Posterior vena cava (tissue), 2 donors: ENCODE measurements at regions not wholly inside any gene's neighbourhood (a gene's known extent, or its start where the extent isn't known, plus 50 kb on each side); places are given as distances from the start of the nearest gene placed in this dataset.

ENCODE experiments used
- DNase-seq: peaks from one replicate; pipeline ENCODE4 v3.0.0-alpha.2; 2020; ENCODE audit warnings: low spot score
- intact Hi-C, 2 donors: fragments of 100-400 bp; cut with DNase I; formaldehyde crosslinking; loops; one replicate each; pipeline versions ENCODE4 v1.14.1 to v1.14.2; 2022 to 2023
- donor health status: DM: yes; HTN: yes; CAD: no.
- donor health status: DM: yes; HTN: yes; CAD: no.

- DNase-seq: no peak
- intact Hi-C loops: no loop called here
Measured at GRCh38 chr5:3376611-3377010, 219.0 kb upstream of the IRX1 start.

- DNase-seq: no peak
- intact Hi-C loops: no loop called here
Measured at GRCh38 chr5:3375586-3376311, 219.9 kb upstream of the IRX1 start.

- no peak for DNase-seq
- intact Hi-C loops: no loop called here
Measured at GRCh38 chr5:3373391-3373790, 222.2 kb upstream of the IRX1 start.

- intact Hi-C loops: no loop called here
- DNase-seq: no peak
Measured at GRCh38 chr5:3372289-3372688, 223.3 kb upstream of the IRX1 start.

GRCh38 chr5:3365501-3366215, 230.0 kb upstream of the IRX1 start:
- intact Hi-C loops: no loop called here
- peak; percentile 45 for DNase-seq

- intact Hi-C loops: no loop called here
- peak; percentile 32 for DNase-seq
Measured at GRCh38 chr5:3364941-3365340, 230.7 kb upstream of the IRX1 start.

- intact Hi-C loops: no loop called here
- peak; percentile 19 for DNase-seq
Measured at GRCh38 chr5:3364433-3364832, 231.2 kb upstream of the IRX1 start.

DNA sequence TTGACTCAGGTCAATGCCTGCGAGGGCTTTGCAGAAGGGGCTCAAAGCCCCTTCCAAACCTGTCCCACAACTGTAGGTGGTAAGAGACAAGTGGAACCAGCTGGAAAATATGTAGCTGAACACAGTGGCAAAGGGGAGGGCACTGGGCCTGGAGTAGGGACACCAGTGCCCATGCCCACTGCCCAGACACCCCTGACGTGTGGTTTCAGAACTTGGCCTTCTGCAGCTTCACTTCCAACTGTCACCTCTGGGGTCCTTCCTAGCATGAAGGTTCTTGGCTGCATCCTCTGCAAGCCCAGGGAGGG, 233.1 kb upstream of the IRX1 start:
- peak; percentile 16 for DNase-seq
- intact Hi-C loops: no loop called here

GRCh38 chr5:3361811-3362605, 233.6 kb upstream of the IRX1 start:
- intact Hi-C loops: no loop called here
- DNase-seq: peak; percentile 26

DNA sequence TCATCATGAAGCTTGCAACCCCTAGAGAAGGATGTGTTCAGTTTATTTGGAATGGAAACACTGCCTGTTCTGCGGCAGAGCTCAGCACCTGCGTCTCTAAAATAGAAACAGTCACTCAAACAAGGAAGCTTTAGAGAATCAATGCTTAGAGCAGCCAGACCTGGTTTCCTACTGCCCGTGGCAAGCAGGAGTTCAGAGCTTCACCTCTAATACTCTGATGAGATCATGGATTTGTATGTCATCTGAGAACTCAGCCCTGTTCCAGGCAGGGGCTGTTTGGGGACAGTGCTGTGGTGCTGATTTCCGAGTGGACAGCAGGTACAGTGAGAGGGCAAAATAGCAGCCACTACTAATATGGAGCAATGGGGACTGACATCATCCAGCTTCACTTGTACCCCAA, 236.0 kb upstream of the IRX1 start:
- intact Hi-C loops: no loop called here
- DNase-seq: no peak

DNA sequence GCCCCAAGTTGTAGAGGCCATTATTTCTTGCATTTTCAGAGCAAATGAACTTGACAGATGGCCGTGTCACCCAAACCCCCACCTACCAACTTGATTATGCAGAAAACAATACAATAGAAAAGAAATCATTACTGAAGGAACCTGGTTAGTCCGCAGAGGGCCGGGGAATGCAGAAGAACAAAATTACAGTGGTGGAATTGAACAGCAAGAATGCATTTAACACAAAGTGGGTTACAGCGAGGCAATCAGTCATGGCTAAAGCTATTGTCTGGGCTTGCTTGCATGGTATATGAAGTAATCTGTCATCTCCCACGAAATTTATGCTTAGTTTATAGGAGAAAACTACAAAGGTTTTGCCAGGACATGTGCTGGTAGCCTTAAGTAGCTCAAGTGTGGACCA, 238.3 kb upstream of the IRX1 start:
- DNase-seq: no peak
- intact Hi-C loops: no loop called here

DNA sequence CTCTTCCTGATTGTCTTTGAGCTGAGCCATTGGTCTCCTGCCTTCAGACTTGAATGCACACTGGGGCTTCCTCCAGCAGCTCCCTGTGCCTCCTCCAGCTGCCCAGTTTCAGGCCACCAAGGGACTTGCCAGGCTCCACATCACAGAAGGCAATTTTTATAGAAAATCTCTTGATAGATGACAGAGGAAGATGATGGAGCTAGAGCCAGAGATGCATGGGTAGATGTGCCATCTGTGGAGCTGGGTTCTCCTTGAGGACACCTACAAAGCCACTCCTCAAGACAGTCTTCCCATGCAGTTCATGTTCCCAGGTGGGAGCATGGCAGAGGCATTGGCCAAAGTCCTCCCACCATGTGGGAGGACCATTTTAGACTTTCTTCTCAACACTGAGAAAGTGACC, 239.6 kb upstream of the IRX1 start:
- intact Hi-C loops: no loop called here
- no peak for DNase-seq

GRCh38 chr5:3355126-3355525, 240.5 kb upstream of the IRX1 start:
- no peak for DNase-seq
- intact Hi-C loops: no loop called here

DNA sequence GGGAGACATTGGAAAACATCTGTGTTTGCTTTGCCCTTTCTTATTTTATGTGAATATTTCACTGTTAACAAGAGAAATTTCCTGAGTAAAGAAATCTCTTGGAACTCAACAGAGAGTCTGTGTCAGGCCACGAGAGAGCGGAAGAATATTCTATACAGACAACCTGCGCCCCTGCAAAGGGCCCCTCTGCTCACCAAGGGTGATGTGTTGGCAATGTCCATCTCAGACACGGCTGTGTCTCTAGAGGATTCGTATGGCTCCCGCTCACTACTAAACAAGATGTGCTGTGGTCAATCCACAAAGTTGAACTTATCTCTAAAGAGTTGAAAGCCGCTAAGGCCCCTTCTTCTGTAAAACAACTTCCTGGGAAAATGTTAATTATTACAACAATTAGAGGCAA, 241.0 kb upstream of the IRX1 start:
- intact Hi-C loops: no loop called here
- peak; percentile 2 for DNase-seq

- intact Hi-C loops: no loop called here
- DNase-seq: no peak
Measured at GRCh38 chr5:3353561-3353960, 242.1 kb upstream of the IRX1 start.

- intact Hi-C loops: no loop called here
- no peak for DNase-seq
Measured at GRCh38 chr5:3352711-3353110, 242.9 kb upstream of the IRX1 start.

- DNase-seq: no peak
- intact Hi-C loops: no loop called here
Measured at GRCh38 chr5:3351581-3352442, 243.8 kb upstream of the IRX1 start.

- intact Hi-C loops: no loop called here
Measured at GRCh38 chr5:3350781-3351180, 244.9 kb upstream of the IRX1 start.

DNA sequence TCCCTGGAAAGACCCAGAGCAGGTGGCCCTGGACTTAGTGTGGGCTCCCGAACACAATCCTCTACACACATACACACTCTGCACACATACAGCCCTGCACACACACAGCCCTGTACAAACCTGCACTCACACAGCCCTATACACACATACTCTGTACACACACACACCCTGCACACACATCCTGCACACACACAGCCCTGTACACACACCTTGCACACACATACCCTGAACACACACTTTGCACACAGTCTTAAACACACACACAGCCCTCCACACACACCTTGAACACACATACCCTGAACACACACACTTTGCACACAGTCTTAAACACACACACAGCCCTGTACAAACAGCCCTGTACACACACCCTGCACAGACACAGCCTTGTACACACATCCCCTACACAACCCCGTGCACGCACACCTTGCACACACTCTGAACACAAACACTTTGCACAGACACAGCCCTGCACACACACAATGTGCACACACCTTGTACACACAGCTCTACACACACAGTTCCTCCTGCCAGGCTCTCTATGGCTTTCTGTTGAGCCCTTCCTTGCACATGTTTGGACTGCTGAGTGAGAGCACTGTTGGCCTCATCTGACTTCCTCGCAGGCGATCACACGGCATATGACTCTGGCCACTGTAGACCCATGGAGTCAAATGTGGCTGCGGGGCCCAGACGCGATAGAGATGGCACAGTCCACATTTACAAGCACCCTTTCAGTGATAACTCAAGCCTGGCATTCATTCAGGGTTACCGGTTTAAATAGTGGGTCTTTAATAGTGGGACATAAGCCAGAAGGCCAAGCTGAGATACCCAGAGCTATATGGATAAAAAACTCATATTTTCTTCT, 245.7 kb upstream of the IRX1 start:
- no peak for DNase-seq
- intact Hi-C loops: no loop called here

More at GRCh38 chr5:3350781-3351180, 244.9 kb upstream of the IRX1 start:
- DNase-seq: no peak
